Left lung (tissue), 4 donors: ENCODE measurements at regions not wholly inside any gene's neighbourhood (a gene's known extent, or its start where the extent isn't known, plus 50 kb on each side); places are given as distances from the start of the nearest gene placed in this dataset.
"Not testable (repeated sequence)": the region's sequence is repeated elsewhere in the genome, so short reads cannot be mapped to it uniquely, and the experiment has no call there.

Source experiments
- ATAC-seq: fragments of 200-7000 bp; cut with Tn5 transposase; one replicate; pipeline ENCODE4 v1.9.1; 2020; ENCODE audit warnings: moderate library complexity
- DNase-seq, 4 donors: peaks; one replicate each; pipeline ENCODE4 v3.0.0-alpha.2; 2013 to 2020
- H3K27ac ChIP-seq, 2 donors: fragments of 200-600 bp; sonication (generic) in 1 of 2; one replicate each; pipeline versions ENCODE4 v1.5.0 to v1.8.0; 2020 to 2021
- H3K27me3 ChIP-seq, 2 donors: fragments of 200-600 bp; sonication (generic) in 1 of 2; one replicate each; pipeline versions ENCODE4 v1.5.0 to v1.8.0; 2020 to 2021
- H3K36me3 ChIP-seq, 2 donors: fragments of 200-600 bp; sonication (generic) in 1 of 2; one replicate each; pipeline versions ENCODE4 v1.5.0 to v1.8.0; 2020 to 2021
- H3K4me1 ChIP-seq, 2 donors: fragments of 200-600 bp; one replicate each; pipeline ENCODE4 v1.8.0; 2021
- H3K4me3 ChIP-seq, 2 donors: fragments of 200-600 bp; sonication (generic) in 1 of 2; one replicate each; pipeline versions ENCODE4 v1.5.0 to v1.8.0; 2020 to 2021; ENCODE audit warnings: mild to moderate bottlenecking in 1 of 2
- H3K9me3 ChIP-seq, 2 donors: fragments of 200-600 bp; sonication (generic) in 1 of 2; one replicate each; pipeline versions ENCODE4 v1.5.0 to v1.8.0; 2020 to 2021
- CTCF ChIP-seq, 2 donors: fragments of 200-600 bp; sonication (generic) in 1 of 2; IDR thresholded peaks; one replicate each; pipeline versions ENCODE4 v1.5.0 to v1.8.0; 2021; ENCODE audit warnings: antibody characterized with exemption in 2 of 2
- intact Hi-C, 2 donors: fragments of 100-400 bp; cut with DNase I; formaldehyde crosslinking; loops; one replicate each; pipeline versions ENCODE4 v1.11.2 to v1.14.2; 2022
- donor health status: DM: no; HTN: yes; CAD: no.
- donor health status: DM: no; HTN: no; CAD: no.

GRCh38 chr7:29699723-29700122 lies 106.6 kb upstream of the WIPF3 start:
- H3K27me3 ChIP-seq, intact Hi-C loops, H3K36me3 ChIP-seq, H3K27ac ChIP-seq, ATAC-seq, H3K4me1 ChIP-seq, H3K4me3 ChIP-seq, H3K9me3 ChIP-seq, DNase-seq: not testable (repeated sequence)

GRCh38 chr7:29701540-29701939 lies 104.8 kb upstream of the WIPF3 start:
- DNase-seq, intact Hi-C loops, H3K4me3 ChIP-seq, H3K27ac ChIP-seq, H3K9me3 ChIP-seq, ATAC-seq, H3K27me3 ChIP-seq, H3K4me1 ChIP-seq, H3K36me3 ChIP-seq: not testable (repeated sequence)

GRCh38 chr7:29703830-29704229 lies 102.5 kb upstream of the WIPF3 start:
- DNase-seq, H3K27ac ChIP-seq, H3K27me3 ChIP-seq, intact Hi-C loops, H3K9me3 ChIP-seq, H3K4me1 ChIP-seq, H3K4me3 ChIP-seq, ATAC-seq, H3K36me3 ChIP-seq: not testable (repeated sequence)

- DNase-seq, intact Hi-C loops, H3K4me1 ChIP-seq, H3K27ac ChIP-seq, ATAC-seq, H3K27me3 ChIP-seq, H3K9me3 ChIP-seq, H3K4me3 ChIP-seq, H3K36me3 ChIP-seq: not testable (repeated sequence)
These were observed 97.3 kb upstream of the WIPF3 start for GRCh38 chr7:29709002-29709401.

GRCh38 chr7:29723127-29723526 lies 83.2 kb upstream of the WIPF3 start:
- DNase-seq, H3K27me3 ChIP-seq, intact Hi-C loops, H3K9me3 ChIP-seq, H3K4me3 ChIP-seq, H3K27ac ChIP-seq, H3K4me1 ChIP-seq, H3K36me3 ChIP-seq: not testable (repeated sequence)
- peak; percentile 65 for ATAC-seq

GRCh38 chr7:29723599-29723998 lies 82.7 kb upstream of the WIPF3 start:
- H3K4me3 ChIP-seq = no peak overlapping the region
- no peaks in the 10 kb centered on the region for H3K27me3 ChIP-seq
- TF ChIP-seq CTCF (IDR thresholded peaks at IDR 0.05) = no peak
- H3K36me3 ChIP-seq = no peaks in the 10 kb centered on the region
- H3K27ac ChIP-seq = no peak overlapping the region
- intact Hi-C loops = no loop called here
- no peaks in the 10 kb centered on the region for H3K4me1 ChIP-seq
- no peaks in the 10 kb centered on the region for H3K9me3 ChIP-seq
- DNase-seq = peak in 2 of 4 donors; percentile 53 to 65
- no peak for ATAC-seq

- DNase-seq = peak in 1 of 4 donors; percentile 38
- H3K4me1 ChIP-seq, ATAC-seq, intact Hi-C loops, H3K4me3 ChIP-seq, H3K27ac ChIP-seq, H3K9me3 ChIP-seq, H3K27me3 ChIP-seq, H3K36me3 ChIP-seq: not testable (repeated sequence)
These were observed 76.7 kb upstream of the WIPF3 start for GRCh38 chr7:29729534-29730165.

GRCh38 chr7:29734246-29734731 lies 72.0 kb upstream of the WIPF3 start:
- no peaks in the 10 kb centered on the region for H3K27me3 ChIP-seq
- no peak for TF ChIP-seq CTCF (IDR thresholded peaks at IDR 0.05)
- DNase-seq (no peak), ATAC-seq (no peak)
- no peaks in the 10 kb centered on the region for H3K36me3 ChIP-seq
- intact Hi-C loops = no loop called here
- H3K27ac ChIP-seq = no peak overlapping the region
- H3K4me3 ChIP-seq = no peak overlapping the region
- no peaks in the 10 kb centered on the region for H3K4me1 ChIP-seq
- H3K9me3 ChIP-seq = no peaks in the 10 kb centered on the region

- not testable (repeated sequence) for ATAC-seq, H3K4me3 ChIP-seq, H3K4me1 ChIP-seq, H3K27me3 ChIP-seq, H3K36me3 ChIP-seq, DNase-seq, H3K9me3 ChIP-seq
- intact Hi-C loops = loop anchor here in 1 of 2 donors (10.0 kb wide), 1 partner anchor 317 kb away; no protein-coding TSS in a partner anchor
- H3K27ac ChIP-seq = peak overlapping the region in 1 of 2 donors; percentile 18
These were observed 58.6 kb upstream of the WIPF3 start for GRCh38 chr7:29747645-29748245.
